ENCODE measurements at regions not wholly inside any gene's neighbourhood (a gene's known extent, or its start where the extent isn't known, plus 50 kb on each side); places are given as distances from the start of the nearest gene placed in this dataset.

- H3K4me3 ChIP-seq (ENCODE audit: control insufficient read depth, low read depth, low read length) = no peak overlapping the region
- DNase-seq (ENCODE audit: low read depth) = no peak
- TF ChIP-seq CTCF (IDR thresholded peaks at IDR 0.05; ENCODE audit: control insufficient read depth, insufficient read depth, low read depth, low read length, missing control alignments) = no peak
Measured at GRCh38 chr7:41787651-41788350, 84.9 kb upstream of the INHBA start.

DNA sequence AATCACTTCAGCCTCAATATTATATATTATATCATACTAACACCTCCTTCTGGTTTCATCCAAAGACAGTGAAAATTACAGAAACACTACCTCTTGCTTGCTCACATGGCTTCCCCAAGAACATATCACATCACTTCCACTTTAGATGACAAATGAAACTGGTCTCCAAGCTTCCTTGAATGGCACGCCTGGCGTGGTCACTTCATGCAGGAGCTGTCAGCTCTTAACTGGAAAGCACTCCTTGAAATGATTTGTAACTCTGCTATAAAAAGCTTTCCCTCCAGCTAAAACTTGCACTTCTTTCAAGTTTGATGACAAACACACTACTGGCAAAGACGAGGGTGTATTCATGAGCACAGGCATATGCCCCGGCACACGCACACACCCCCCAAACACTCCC is 84.1 kb upstream of the INHBA start:
- DNase-seq (ENCODE audit: low read depth) = no peak
- TF ChIP-seq CTCF (IDR thresholded peaks at IDR 0.05; ENCODE audit: control insufficient read depth, insufficient read depth, low read depth, low read length, missing control alignments) = no peak
- H3K4me3 ChIP-seq (ENCODE audit: control insufficient read depth, low read depth, low read length) = no peak overlapping the region

DNA sequence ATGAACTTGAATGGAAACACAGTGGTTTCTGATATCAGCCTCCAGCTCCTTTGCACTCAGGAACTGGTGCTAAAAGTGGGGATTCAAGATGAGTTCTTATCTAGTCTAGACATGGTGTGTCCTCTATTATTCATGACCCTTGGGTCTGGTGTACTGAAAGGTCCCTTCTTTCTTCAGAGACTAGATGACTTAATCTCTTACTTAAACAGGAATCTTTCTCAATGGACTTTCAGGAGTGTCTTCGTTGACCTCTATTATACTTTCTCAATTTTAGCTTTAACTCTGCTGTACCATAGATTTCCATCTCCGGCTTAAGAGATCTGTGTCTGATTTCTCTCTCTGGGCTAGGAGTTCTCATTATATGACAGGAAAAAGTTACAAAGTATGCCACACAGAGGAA is 83.5 kb upstream of the INHBA start:
- H3K4me3 ChIP-seq (ENCODE audit: control insufficient read depth, low read depth, low read length) = no peak overlapping the region
- DNase-seq (ENCODE audit: low read depth) = no peak
- no peak for TF ChIP-seq CTCF (IDR thresholded peaks at IDR 0.05; ENCODE audit: control insufficient read depth, insufficient read depth, low read depth, low read length, missing control alignments)

DNA sequence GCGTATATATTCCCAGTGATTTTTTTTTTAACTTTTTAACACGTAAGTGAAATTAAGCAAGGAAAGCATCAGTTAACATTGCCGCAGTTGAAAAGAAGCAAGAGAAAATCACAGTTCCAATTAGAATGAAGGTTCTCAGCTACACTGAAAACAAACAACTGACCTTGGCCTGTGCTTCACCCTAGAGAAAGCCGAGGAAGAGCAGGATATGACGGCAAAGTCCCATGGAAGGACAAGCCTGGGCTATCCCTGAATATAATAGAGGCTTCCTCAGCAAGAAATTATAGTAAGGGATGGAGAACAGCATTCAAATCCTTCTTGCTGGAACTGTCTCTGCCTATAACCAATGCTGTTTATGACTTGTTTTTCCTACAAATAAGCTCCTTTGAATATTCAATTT is 83.0 kb upstream of the INHBA start:
- TF ChIP-seq CTCF (IDR thresholded peaks at IDR 0.05; ENCODE audit: control insufficient read depth, insufficient read depth, low read depth, low read length, missing control alignments) = no peak
- H3K4me3 ChIP-seq (ENCODE audit: control insufficient read depth, low read depth, low read length) = no peak overlapping the region
- no peak for DNase-seq (ENCODE audit: low read depth)

DNA sequence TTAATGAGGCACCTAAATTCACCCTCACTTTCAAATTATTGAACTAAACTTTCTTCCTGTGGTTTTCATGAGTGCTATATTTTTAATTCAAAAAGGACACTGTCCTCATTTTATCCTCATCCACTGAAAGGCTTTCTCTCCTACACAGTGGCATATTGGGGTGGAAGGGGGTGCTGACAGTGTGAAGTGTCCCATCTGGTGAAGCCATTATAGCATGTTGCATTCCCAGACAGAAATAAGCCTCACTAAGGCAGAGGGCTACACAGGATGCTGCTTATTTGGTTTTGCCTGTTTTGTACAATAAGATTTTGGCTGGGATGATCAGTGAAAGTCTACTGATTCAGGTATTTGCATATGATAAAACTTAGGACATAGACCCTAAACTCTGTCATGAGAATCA is 82.4 kb upstream of the INHBA start:
- TF ChIP-seq CTCF (IDR thresholded peaks at IDR 0.05; ENCODE audit: control insufficient read depth, insufficient read depth, low read depth, low read length, missing control alignments) = no peak

DNA sequence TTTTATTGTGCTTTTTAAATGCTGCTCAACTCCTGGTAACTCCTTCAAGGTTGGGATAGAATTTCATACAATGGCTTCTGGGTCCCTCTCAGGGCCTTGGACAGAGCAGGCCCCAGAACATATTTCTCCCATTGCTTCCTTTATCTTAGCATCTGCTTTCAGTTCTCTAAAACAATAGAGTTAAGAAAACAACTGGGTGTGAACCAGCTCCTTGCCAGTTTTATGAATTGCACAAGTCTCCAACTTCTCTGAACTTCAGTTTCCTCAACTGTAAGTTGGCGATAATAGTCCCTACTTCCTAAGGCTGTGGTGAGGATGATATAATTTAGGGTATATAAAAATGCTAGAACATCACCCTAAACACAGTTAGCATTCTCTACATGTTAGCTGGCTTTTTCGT is 77.0 kb upstream of the INHBA start:
- TF ChIP-seq CTCF (IDR thresholded peaks at IDR 0.05; ENCODE audit: control insufficient read depth, insufficient read depth, low read depth, low read length, missing control alignments) = no peak
- no peak overlapping the region for H3K4me3 ChIP-seq (ENCODE audit: control insufficient read depth, low read depth, low read length)
- DNase-seq (ENCODE audit: low read depth) = no peak

More for the DNA sequence above, 82.4 kb upstream of the INHBA start:
- H3K4me3 ChIP-seq (ENCODE audit: control insufficient read depth, low read depth, low read length) = no peak overlapping the region
- no peak for DNase-seq (ENCODE audit: low read depth)
